SK-N-MC (cell line): ENCODE measurements at regions not wholly inside any gene's neighbourhood (a gene's known extent, or its start where the extent isn't known, plus 50 kb on each side); places are given as distances from the start of the nearest gene placed in this dataset.

Experiments
- EZH2 ChIP-seq: fragments of 200-600 bp; sonication (generic); IDR thresholded peaks from one replicate; pipeline ENCODE4 v1.6.1; 2017; ENCODE audit warnings: antibody characterized with exemption
- POLR2AphosphoS5 ChIP-seq: IDR thresholded peaks from 2 replicates; pipeline ENCODE4 v1.6.1; 2012; ENCODE audit warnings: mild to moderate bottlenecking, low read depth, low read length, borderline replicate concordance

DNA sequence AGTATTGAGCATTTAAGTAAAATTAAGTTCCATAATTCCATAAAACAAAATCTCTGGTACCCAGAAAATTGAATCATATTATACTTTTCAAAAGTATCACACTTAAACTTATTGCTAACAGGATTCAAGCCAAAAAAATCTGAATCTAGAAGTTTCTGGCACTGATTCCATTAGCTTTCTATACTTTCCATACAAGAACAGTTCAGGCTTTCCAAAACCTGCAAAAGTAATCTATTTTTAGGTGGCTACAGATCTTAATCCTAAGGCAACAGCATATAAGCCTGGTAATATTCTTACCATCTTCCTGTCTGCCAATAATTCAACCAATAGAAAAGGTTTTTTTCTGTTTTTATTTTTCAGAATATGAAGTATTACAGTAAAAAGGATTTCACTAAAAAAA lies 185.0 kb downstream of the CRPPA start:
- no peak for TF ChIP-seq EZH2
- no peak for TF ChIP-seq POLR2AphosphoS5
